B cell (primary cell): ENCODE measurements at regions not wholly inside any gene's neighbourhood (a gene's known extent, or its start where the extent isn't known, plus 50 kb on each side); places are given as distances from the start of the nearest gene placed in this dataset.

Source experiments
- EZH2 ChIP-seq: IDR thresholded peaks from 2 replicates; pipeline ENCODE4 v1.6.1; 2012; ENCODE audit warnings: borderline replicate concordance, low read depth, mild to moderate bottlenecking, moderate library complexity, low read length; ENCODE audit not compliant: insufficient read depth, poor library complexity, severe bottlenecking
- TF ChIP-seq, protein P1 (sequence below): fragments of 200-600 bp; IDR thresholded peaks from one replicate; pipeline ENCODE4 v1.8.0; 2022; ENCODE audit warnings: antibody characterized with exemption, mild to moderate bottlenecking

DNA sequence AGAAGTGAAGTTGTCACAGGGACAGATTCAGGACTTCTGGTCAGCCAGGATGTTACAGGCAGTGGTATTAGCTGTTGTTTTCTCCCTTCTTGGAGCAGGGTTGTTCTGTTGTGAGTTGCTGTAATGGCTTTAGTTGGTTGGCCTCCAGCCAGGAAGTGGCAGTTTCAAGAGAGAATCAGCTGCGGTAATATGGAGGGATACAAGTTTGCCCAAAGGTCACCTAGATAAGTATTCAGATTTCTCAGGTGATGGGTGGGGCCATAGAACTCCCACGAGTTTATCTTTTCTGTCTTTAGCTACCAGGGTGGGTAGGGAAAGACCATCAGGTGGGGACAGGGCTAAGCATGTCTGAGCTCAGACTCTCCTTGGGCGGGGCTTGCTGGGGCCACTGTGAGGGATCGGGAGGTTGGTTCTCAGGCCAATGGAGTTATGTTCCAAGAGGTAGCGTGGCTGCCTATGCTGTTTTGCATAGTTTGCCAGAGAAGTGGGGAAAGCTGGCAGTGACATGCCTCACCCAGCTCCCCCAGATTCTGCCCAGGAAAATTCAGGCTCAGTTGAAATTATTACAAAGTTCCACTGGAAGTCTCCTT lies 640.4 kb upstream of the CHAC2 start:
- TF ChIP-seq EZH2 = no peak
- TF ChIP-seq, protein P1, sequence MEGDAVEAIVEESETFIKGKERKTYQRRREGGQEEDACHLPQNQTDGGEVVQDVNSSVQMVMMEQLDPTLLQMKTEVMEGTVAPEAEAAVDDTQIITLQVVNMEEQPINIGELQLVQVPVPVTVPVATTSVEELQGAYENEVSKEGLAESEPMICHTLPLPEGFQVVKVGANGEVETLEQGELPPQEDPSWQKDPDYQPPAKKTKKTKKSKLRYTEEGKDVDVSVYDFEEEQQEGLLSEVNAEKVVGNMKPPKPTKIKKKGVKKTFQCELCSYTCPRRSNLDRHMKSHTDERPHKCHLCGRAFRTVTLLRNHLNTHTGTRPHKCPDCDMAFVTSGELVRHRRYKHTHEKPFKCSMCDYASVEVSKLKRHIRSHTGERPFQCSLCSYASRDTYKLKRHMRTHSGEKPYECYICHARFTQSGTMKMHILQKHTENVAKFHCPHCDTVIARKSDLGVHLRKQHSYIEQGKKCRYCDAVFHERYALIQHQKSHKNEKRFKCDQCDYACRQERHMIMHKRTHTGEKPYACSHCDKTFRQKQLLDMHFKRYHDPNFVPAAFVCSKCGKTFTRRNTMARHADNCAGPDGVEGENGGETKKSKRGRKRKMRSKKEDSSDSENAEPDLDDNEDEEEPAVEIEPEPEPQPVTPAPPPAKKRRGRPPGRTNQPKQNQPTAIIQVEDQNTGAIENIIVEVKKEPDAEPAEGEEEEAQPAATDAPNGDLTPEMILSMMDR = no peak
